ENCODE measurements at regions not wholly inside any gene's neighbourhood (a gene's known extent, or its start where the extent isn't known, plus 50 kb on each side); places are given as distances from the start of the nearest gene placed in this dataset.

DNA sequence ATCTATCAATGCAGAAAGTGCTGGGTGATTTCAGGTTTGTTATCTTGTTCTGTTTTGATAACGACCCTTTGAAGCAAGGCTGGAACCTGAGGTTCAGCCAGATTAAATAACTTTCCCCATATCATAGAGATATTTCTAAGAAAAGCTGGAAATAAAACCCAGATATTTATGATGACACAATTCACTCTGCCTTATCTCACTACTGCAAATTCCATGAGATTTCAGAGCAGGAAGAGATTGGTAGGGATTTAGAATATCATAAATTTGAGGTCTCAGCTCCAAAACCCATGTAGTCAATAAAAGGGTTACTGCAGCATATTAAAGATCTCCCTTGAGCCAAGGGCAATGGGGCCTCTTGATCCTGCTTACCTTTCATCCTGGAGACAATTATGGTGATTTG lies 692.5 kb upstream of the IGFBP3 start:
- DNase-seq (ENCODE audit: low read depth) = no peak
- TF ChIP-seq, protein P1, sequence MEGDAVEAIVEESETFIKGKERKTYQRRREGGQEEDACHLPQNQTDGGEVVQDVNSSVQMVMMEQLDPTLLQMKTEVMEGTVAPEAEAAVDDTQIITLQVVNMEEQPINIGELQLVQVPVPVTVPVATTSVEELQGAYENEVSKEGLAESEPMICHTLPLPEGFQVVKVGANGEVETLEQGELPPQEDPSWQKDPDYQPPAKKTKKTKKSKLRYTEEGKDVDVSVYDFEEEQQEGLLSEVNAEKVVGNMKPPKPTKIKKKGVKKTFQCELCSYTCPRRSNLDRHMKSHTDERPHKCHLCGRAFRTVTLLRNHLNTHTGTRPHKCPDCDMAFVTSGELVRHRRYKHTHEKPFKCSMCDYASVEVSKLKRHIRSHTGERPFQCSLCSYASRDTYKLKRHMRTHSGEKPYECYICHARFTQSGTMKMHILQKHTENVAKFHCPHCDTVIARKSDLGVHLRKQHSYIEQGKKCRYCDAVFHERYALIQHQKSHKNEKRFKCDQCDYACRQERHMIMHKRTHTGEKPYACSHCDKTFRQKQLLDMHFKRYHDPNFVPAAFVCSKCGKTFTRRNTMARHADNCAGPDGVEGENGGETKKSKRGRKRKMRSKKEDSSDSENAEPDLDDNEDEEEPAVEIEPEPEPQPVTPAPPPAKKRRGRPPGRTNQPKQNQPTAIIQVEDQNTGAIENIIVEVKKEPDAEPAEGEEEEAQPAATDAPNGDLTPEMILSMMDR (IDR thresholded peaks at IDR 0.05; ENCODE audit: low read depth, low read length, missing control alignments) = no peak
- H3K4me3 ChIP-seq (ENCODE audit: low read depth, low read length) = no peak overlapping the region

DNA sequence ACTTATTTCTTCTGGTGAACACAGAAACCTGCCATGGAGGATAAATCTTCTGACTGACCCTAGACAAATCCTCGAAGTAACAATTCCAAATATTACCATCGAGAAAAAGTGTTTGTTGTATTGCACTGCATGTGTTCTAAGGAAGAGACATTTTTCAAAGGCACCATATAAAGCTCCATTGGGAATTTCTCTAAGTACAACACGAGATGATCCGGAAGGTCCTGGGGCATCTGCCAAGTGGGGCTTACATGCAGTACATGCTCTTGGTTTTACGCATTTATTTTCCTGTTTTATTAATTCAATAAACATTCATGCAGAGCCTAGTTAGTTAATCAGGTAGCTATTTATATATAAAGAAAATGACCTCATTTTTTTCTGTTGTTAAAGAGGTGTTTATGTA lies 692.0 kb upstream of the IGFBP3 start:
- TF ChIP-seq, protein P1 (IDR thresholded peaks at IDR 0.05; ENCODE audit: low read depth, low read length, missing control alignments) = no peak
- DNase-seq (ENCODE audit: low read depth) = no peak
- no peak overlapping the region for H3K4me3 ChIP-seq (ENCODE audit: low read depth, low read length)

DNA sequence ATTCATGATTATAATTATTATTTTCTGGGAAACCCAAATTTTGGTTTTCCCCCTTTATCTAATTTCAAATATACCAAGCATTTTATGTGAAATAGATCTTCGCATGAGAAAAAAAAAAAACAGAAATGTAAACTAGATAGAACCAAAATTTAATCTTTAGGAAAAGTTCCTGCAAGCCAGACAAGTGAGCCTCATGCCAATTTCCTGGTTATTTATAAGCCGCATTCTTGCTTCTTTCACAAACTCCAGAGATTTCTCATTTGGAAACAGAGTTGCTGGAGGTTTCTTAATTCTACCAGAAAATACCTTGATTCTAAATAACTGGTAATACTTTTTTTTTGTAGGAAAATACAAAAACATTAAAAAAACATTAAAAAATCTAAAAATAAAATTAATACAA lies 690.4 kb upstream of the IGFBP3 start:
- TF ChIP-seq, protein P1 (IDR thresholded peaks at IDR 0.05; ENCODE audit: low read depth, low read length, missing control alignments) = no peak
- H3K4me3 ChIP-seq (ENCODE audit: low read depth, low read length) = no peak overlapping the region
- DNase-seq (ENCODE audit: low read depth) = no peak

DNA sequence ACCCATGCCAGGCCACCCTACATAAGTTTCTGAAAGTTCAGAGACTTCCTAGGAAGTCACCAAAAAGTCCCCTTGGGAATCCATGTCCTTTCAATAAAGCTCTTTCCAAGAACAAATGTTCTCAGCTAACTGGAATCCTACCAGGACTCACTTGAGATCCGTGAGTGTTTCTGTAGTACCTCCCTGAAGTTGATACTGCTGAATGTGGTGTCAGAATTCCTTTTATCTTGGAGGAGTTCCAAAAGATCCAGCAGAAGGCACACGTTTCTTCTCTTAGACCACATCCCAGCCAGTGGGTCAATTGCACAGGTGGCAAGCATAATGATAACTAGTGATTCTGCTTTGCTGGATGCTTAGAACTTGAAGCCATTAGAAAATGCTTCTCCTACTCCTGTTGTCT lies 689.7 kb upstream of the IGFBP3 start:
- H3K4me3 ChIP-seq (ENCODE audit: low read depth, low read length) = no peak overlapping the region
- no peak for DNase-seq (ENCODE audit: low read depth)
- TF ChIP-seq, protein P1 (IDR thresholded peaks at IDR 0.05; ENCODE audit: low read depth, low read length, missing control alignments) = no peak

DNA sequence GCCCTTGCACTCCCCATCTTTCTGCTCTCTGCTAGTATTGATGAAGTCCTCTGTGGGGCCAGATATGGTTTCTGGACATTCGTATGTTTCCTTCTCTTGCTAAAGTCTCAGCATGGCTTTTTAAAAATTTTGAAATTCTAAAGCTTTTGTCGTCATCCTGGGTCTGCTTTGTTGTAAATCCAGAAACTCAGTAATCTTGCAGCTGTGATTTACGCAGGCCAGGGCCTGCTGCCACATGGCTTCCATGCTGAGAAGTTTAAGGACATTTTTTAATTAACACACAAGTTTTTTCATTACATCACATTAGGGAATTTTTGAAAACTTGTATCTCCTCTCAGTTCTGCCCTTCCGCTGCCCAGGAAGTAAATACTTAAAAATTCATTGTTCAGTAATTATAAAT lies 686.1 kb upstream of the IGFBP3 start:
- H3K4me3 ChIP-seq (ENCODE audit: low read depth, low read length) = no peak overlapping the region
- TF ChIP-seq, protein P1 (IDR thresholded peaks at IDR 0.05; ENCODE audit: low read depth, low read length, missing control alignments) = no peak
- DNase-seq (ENCODE audit: low read depth) = no peak

DNA sequence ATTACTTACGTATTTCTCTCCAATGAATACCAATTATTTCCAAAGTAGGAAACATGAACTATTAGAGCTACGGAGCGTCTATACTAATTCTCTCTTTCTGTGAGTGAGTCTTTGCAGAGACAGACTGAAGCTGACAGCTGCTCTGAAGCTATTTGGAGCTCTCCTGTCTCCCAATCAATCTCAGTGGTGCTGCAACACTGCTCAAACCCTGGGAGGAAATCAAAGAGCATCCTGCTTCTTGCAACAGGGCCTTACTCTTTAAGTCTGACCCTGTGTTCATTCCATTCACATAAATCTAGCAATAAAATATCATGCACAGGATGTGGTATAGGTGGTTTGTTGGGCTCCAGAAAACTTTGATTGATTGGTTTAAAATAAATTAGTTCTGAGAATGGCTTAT lies 685.7 kb upstream of the IGFBP3 start:
- TF ChIP-seq, protein P1 (IDR thresholded peaks at IDR 0.05; ENCODE audit: low read depth, low read length, missing control alignments) = no peak
- DNase-seq (ENCODE audit: low read depth) = no peak
- H3K4me3 ChIP-seq (ENCODE audit: low read depth, low read length) = no peak overlapping the region

DNA sequence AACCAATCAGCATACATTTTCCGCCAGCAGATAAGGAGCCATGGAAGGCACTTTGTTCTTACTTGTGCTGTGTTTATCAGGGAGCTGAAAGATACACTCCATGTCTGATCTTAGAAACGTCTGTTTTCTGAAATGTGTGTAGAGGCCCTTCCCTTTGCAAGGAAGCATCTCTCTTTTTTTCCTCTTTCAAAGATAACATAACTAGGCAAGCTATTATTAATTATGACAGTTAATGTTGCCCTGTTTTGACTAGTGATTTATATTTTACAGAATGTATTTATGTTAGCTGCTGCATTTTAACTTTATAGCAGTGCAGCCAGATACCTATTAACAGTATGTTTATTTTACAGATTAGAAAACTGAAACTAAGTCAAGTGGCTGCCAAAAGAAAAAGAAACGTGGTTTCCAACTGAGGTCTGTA lies 683.2 kb upstream of the IGFBP3 start:
- H3K4me3 ChIP-seq (ENCODE audit: low read depth, low read length) = no peak overlapping the region
- TF ChIP-seq, protein P1 (IDR thresholded peaks at IDR 0.05; ENCODE audit: low read depth, low read length, missing control alignments) = no peak
- DNase-seq (ENCODE audit: low read depth) = no peak
